Neural progenitor cell (in vitro differentiated cells): ENCODE measurements at regions not wholly inside any gene's neighbourhood (a gene's known extent, or its start where the extent isn't known, plus 50 kb on each side); places are given as distances from the start of the nearest gene placed in this dataset.

Experiments used
- DNase-seq: peaks from one replicate; pipeline ENCODE4 v3.0.0-alpha.2; 2016; ENCODE audit warnings: low spot score
- H2AFZ ChIP-seq: fragments of 200-600 bp; sonication (generic); replicated peaks from 2 replicates; pipeline ENCODE4 v1.6.1; 2016; ENCODE audit warnings: antibody characterized with exemption
- H3F3A ChIP-seq: fragments of 200-600 bp; sonication (generic); 2 replicates; pipeline ENCODE4 v1.6.1; 2016; ENCODE audit warnings: antibody characterized with exemption, low read depth
- H3K27ac ChIP-seq: fragments of 200-600 bp; sonication (generic); 2 replicates; pipeline ENCODE4 v1.5.1; 2016; ENCODE audit warnings: mild to moderate bottlenecking
- H3K27me3 ChIP-seq: fragments of 200-600 bp; sonication (generic); 2 replicates; pipeline ENCODE4 v1.6.1; 2016; ENCODE audit warnings: mild to moderate bottlenecking, moderate library complexity
- H3K36me3 ChIP-seq: fragments of 200-600 bp; sonication (generic); 2 replicates; pipeline ENCODE4 v1.5.1; 2016
- H3K4me1 ChIP-seq: fragments of 200-600 bp; sonication (generic); 2 replicates; pipeline ENCODE4 v1.6.1; 2016; ENCODE audit warnings: mixed run types
- H3K4me2 ChIP-seq: fragments of 200-600 bp; sonication (generic); 2 replicates; pipeline ENCODE4 v1.6.1; 2016
- H3K4me3 ChIP-seq: fragments of 200-600 bp; sonication (generic); 2 replicates; pipeline ENCODE4 v1.5.1; 2016
- H3K79me2 ChIP-seq: fragments of 200-600 bp; sonication (generic); 2 replicates; pipeline ENCODE4 v1.6.1; 2016; ENCODE audit warnings: low read depth
- H3K9ac ChIP-seq: fragments of 200-600 bp; sonication (generic); 2 replicates; pipeline ENCODE4 v1.6.1; 2016
- H3K9me3 ChIP-seq: fragments of 200-600 bp; sonication (generic); 2 replicates; pipeline ENCODE4 v1.5.1; 2016; ENCODE audit warnings: low read depth
- H4K20me1 ChIP-seq: fragments of 200-600 bp; sonication (generic); 2 replicates; pipeline ENCODE4 v1.6.1; 2016; ENCODE audit warnings: low read depth
- H3K27ac Mint-ChIP-seq: 3 replicates; pipeline ENCODE4 v1.8.0; 2021; ENCODE audit warnings: mixed read lengths
- H3K27me3 Mint-ChIP-seq: 2 replicates; pipeline ENCODE4 v1.8.0; 2022; ENCODE audit warnings: low read depth, mild to moderate bottlenecking, inconsistent platforms, moderate library complexity, mixed read lengths; ENCODE audit not compliant: insufficient read depth
- H3K36me3 Mint-ChIP-seq: 3 replicates; pipeline ENCODE4 v1.8.0; 2021; ENCODE audit warnings: mixed read lengths
- H3K4me1 Mint-ChIP-seq: 3 replicates; pipeline ENCODE4 v1.8.0; 2021; ENCODE audit warnings: mixed read lengths
- H3K4me3 Mint-ChIP-seq: 3 replicates; pipeline ENCODE4 v1.8.0; 2021; ENCODE audit warnings: mild to moderate bottlenecking, moderate library complexity, mixed read lengths
- H3K9me3 Mint-ChIP-seq: 3 replicates; pipeline ENCODE4 v1.8.0; 2020; ENCODE audit warnings: mixed read lengths
- CTCF ChIP-seq: fragments of 200-600 bp; sonication (generic); IDR thresholded peaks from 2 replicates; pipeline ENCODE4 v1.5.1; 2017; ENCODE audit warnings: antibody characterized with exemption, mild to moderate bottlenecking
- EZH2 ChIP-seq: fragments of 200-600 bp; sonication (generic); IDR thresholded peaks from 2 replicates; pipeline ENCODE4 v1.6.1; 2017; ENCODE audit warnings: antibody characterized with exemption, mild to moderate bottlenecking, moderate library complexity
- EZH2phosphoT487 ChIP-seq: fragments of 200-600 bp; sonication (generic); IDR thresholded peaks from 2 replicates; pipeline ENCODE4 v1.6.1; 2017; ENCODE audit warnings: antibody characterized with exemption

DNA sequence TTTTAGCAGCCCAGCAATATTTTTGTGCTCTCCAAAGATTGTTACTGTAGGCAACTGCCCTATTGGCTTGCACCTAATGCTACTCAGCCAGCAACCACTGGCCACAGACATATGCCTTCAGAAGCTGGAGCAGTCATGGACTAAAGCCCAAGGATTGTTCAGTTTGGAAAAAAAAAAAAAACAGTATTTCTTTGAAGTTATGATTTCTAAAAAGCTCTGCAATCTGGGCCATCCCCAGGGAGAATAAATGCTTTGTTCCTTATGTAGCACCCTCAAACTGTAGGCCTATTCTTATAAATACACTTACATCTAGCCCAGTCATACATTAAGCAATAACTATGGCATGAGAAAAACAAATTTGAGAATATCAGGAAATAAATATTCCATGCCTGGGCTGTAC, 2190.5 kb upstream of the RAG2 start:
- no peak for DNase-seq
- Mint-ChIP-seq H3K9me3 (peaks cover 4% of the 10 kb centered on the region), H3K36me3 (no peaks in the 10 kb centered on the region), H3K4me3 (no peak overlapping the region), H3K4me1 (no peaks in the 10 kb centered on the region), H3K27me3 (peaks cover 2% of the 10 kb centered on the region), H3K27ac (no peak overlapping the region)
- H3F3A ChIP-seq: no peaks in the 10 kb centered on the region
- no peaks in the 10 kb centered on the region for H3K27me3 ChIP-seq
- H3K36me3 ChIP-seq: no peaks in the 10 kb centered on the region
- no peak overlapping the region for H2AFZ ChIP-seq
- H3K4me2 ChIP-seq: no peak overlapping the region
- TF ChIP-seq EZH2: no peak
- no peak for TF ChIP-seq CTCF
- TF ChIP-seq EZH2phosphoT487: no peak
- H3K9ac ChIP-seq: no peak overlapping the region
- H3K79me2 ChIP-seq: no peaks in the 10 kb centered on the region
- H3K4me3 ChIP-seq: no peak overlapping the region
- no peak overlapping the region for H3K27ac ChIP-seq
- H3K9me3 ChIP-seq: no peaks in the 10 kb centered on the region
- no peaks in the 10 kb centered on the region for H3K4me1 ChIP-seq
- H4K20me1 ChIP-seq: no peaks in the 10 kb centered on the region

DNA sequence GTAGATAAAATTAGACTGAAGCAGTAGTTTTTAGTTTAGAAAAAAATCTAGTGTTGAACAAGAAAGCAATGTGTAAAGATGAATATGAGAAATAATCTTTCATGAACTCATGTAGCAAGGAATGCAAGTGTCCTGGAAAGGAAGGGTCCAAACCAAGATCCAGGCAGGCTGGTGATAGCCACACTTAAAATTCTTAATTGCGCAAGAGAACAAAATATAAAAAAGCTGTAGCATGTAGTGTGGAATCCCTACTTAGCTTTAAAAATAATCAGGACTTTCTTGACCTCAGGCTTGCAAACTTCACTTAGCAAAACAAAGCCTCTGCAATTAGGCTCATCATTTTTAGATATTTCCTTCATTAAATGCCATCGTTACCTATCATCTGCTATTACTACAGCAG, 2186.1 kb upstream of the RAG2 start:
- Histone ChIP-seq H3K27me3 (no peaks in the 10 kb centered on the region), H3K27ac (no peak overlapping the region), H3K9me3 (no peaks in the 10 kb centered on the region), H3K4me2 (no peak overlapping the region), H3K36me3 (no peaks in the 10 kb centered on the region), H3K9ac (no peak overlapping the region), H3K4me1 (no peaks in the 10 kb centered on the region), H3F3A (no peaks in the 10 kb centered on the region), H4K20me1 (no peaks in the 10 kb centered on the region), H3K4me3 (no peak overlapping the region), H2AFZ (no peak overlapping the region), H3K79me2 (no peaks in the 10 kb centered on the region)
- Mint-ChIP-seq H3K4me1 (no peaks in the 10 kb centered on the region), H3K4me3 (no peak overlapping the region), H3K27me3 (peaks cover 2% of the 10 kb centered on the region), H3K27ac (no peak overlapping the region), H3K9me3 (peaks cover 6% of the 10 kb centered on the region), H3K36me3 (no peaks in the 10 kb centered on the region)
- no peak for TF ChIP-seq EZH2phosphoT487
- TF ChIP-seq EZH2: no peak
- no peak for TF ChIP-seq CTCF
- no peak for DNase-seq

GRCh38 chr11:38766796-38767195, 2168.8 kb upstream of the RAG2 start:
- Histone ChIP-seq H3K27ac (no peak overlapping the region), H2AFZ (no peak overlapping the region), H3K36me3 (no peaks in the 10 kb centered on the region), H3K9ac (no peak overlapping the region), H4K20me1 (no peaks in the 10 kb centered on the region), H3F3A (no peaks in the 10 kb centered on the region), H3K4me1 (no peaks in the 10 kb centered on the region), H3K79me2 (no peaks in the 10 kb centered on the region), H3K27me3 (no peaks in the 10 kb centered on the region), H3K4me2 (no peak overlapping the region), H3K9me3 (no peaks in the 10 kb centered on the region), H3K4me3 (no peak overlapping the region)
- Mint-ChIP-seq H3K36me3 (no peaks in the 10 kb centered on the region), H3K4me1 (no peaks in the 10 kb centered on the region), H3K27ac (no peak overlapping the region), H3K9me3 (peaks cover 4% of the 10 kb centered on the region), H3K4me3 (no peak overlapping the region), H3K27me3 (no peaks in the 10 kb centered on the region)
- no peak for DNase-seq
- TF ChIP-seq CTCF (no peak), EZH2phosphoT487 (no peak), EZH2 (no peak)

- no peak overlapping the region for H3K4me2 ChIP-seq
- no peaks in the 10 kb centered on the region for H4K20me1 ChIP-seq
- DNase-seq: no peak
- no peaks in the 10 kb centered on the region for H3K79me2 ChIP-seq
- H3K27ac Mint-ChIP-seq: no peak overlapping the region
- no peak overlapping the region for H3K4me3 Mint-ChIP-seq
- H3K27ac ChIP-seq: no peak overlapping the region
- H3K4me1 Mint-ChIP-seq: no peaks in the 10 kb centered on the region
- H3K9me3 Mint-ChIP-seq: no peaks in the 10 kb centered on the region
- H2AFZ ChIP-seq: no peak overlapping the region
- no peaks in the 10 kb centered on the region for H3K27me3 ChIP-seq
- no peaks in the 10 kb centered on the region for H3K36me3 Mint-ChIP-seq
- no peak overlapping the region for H3K9ac ChIP-seq
- no peaks in the 10 kb centered on the region for H3K9me3 ChIP-seq
- no peaks in the 10 kb centered on the region for H3K27me3 Mint-ChIP-seq
- TF ChIP-seq EZH2phosphoT487: no peak
- TF ChIP-seq CTCF: no peak
- no peak for TF ChIP-seq EZH2
- no peaks in the 10 kb centered on the region for H3F3A ChIP-seq
- no peaks in the 10 kb centered on the region for H3K4me1 ChIP-seq
- H3K36me3 ChIP-seq: no peaks in the 10 kb centered on the region
- no peak overlapping the region for H3K4me3 ChIP-seq
Observed at GRCh38 chr11:38759394-38759793, 2161.4 kb upstream of the RAG2 start.
